Cardiac fibroblast (primary cell): ENCODE measurements at regions not wholly inside any gene's neighbourhood (a gene's known extent, or its start where the extent isn't known, plus 50 kb on each side); places are given as distances from the start of the nearest gene placed in this dataset.

Experiments
- DNase-seq, 2 donors: peaks; one replicate each; pipeline versions ENCODE4 v3.0.0 to v3.0.0-alpha.2; 2010; ENCODE audit warnings: low read depth in 2 of 2
- H3K4me3 ChIP-seq, 2 donors: replicated peaks in 1 of 2; 1 replicate in 1 of 2; 2 replicates in 1 of 2; pipeline ENCODE4 v1.5.1; 2011; ENCODE audit warnings: low read depth in 2 of 2, low read length in 2 of 2, mild to moderate bottlenecking in 2 of 2, moderate library complexity in 1 of 2
- TF ChIP-seq, protein P1 (sequence below): IDR thresholded peaks from one replicate; pipeline ENCODE4 v1.5.1; 2011; ENCODE audit warnings: low read depth, mild to moderate bottlenecking, low read length, inconsistent platforms

DNA sequence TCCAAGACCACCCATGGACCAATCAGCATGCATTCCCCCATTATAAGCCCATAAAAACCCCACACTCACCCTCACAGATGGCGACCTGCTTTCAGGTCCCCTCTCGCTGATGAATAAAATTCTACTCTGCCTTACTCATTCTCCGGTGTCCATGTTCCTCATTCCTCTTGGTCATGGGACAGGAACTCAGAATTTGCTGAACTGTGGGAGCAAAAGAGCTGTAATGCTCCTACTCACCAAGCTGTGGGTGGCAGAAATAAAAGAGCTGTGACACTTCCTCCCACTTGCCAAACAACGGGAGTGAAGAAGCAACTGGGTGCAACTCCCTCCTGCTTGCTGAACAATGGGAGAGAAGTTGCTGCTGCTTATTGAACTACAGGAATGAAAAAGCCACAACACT is 168.5 kb upstream of the PCDH18 start:
- TF ChIP-seq, protein P1, sequence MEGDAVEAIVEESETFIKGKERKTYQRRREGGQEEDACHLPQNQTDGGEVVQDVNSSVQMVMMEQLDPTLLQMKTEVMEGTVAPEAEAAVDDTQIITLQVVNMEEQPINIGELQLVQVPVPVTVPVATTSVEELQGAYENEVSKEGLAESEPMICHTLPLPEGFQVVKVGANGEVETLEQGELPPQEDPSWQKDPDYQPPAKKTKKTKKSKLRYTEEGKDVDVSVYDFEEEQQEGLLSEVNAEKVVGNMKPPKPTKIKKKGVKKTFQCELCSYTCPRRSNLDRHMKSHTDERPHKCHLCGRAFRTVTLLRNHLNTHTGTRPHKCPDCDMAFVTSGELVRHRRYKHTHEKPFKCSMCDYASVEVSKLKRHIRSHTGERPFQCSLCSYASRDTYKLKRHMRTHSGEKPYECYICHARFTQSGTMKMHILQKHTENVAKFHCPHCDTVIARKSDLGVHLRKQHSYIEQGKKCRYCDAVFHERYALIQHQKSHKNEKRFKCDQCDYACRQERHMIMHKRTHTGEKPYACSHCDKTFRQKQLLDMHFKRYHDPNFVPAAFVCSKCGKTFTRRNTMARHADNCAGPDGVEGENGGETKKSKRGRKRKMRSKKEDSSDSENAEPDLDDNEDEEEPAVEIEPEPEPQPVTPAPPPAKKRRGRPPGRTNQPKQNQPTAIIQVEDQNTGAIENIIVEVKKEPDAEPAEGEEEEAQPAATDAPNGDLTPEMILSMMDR, result no peak
- no peak overlapping the region for H3K4me3 ChIP-seq
- DNase-seq, result peak in 1 of 2 donors; percentile 50

DNA sequence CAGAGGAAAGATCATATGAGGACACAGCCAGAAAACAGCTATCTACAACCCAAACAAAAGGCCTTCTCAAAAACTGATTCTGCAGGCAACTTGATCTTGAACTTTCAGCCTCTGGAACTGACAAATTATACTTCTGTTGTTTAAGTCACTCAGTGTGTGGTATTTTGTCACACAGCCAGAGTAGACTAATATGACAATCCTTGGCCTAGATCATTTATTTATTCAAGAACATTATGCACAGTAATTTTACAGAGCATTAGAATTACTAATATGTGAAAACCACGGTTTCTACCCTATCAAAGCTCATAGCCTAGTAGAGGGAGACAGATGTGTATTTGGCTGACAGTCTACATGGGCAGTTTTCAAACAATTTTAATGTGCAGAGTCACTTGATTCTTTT is 167.8 kb upstream of the PCDH18 start:
- no peak overlapping the region for H3K4me3 ChIP-seq
- DNase-seq, result peak; percentile 53 to 54
- TF ChIP-seq, protein P1, result no peak

DNA sequence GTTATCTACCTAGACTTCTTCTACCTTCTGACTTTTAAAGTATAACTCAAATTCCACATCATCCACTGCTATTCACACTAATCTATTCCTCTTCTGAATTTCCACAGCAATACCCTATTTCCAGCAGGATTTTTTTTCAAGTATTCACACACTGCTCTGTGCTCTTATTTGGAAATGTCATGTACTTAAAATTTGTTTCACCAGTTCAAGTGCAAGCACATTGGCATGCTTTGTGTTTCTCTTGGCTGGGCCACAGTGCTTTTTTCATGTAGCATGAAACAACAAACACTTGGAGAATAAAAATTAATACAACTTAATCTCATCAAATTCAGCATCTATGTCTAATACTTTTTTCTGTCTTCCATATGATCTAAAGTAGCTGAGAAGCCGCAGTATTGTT is 161.8 kb upstream of the PCDH18 start:
- DNase-seq, result peak; percentile 66 to 73
- TF ChIP-seq, protein P1, result no peak
- no peak overlapping the region for H3K4me3 ChIP-seq

DNA sequence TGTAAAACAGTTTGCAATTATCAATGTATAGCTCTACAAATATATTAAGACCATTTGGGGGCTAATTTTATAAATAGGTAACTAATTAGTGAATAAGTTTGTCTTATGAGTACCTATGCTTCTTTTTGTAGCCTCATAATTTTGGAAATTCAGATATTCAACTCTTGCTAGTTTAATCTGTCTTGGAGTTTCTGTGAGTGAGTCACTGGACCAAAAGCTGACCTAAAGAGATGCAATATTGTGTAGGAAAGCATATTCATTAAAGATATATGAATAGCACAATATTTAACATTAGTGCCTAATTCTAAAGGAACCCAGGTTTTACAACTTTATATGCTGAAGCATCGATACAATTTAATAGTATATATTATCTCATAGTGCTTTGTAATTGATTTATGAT is 161.3 kb upstream of the PCDH18 start:
- H3K4me3 ChIP-seq, result no peak overlapping the region
- TF ChIP-seq, protein P1, result no peak
- DNase-seq, result peak in 1 of 2 donors; percentile 36

DNA sequence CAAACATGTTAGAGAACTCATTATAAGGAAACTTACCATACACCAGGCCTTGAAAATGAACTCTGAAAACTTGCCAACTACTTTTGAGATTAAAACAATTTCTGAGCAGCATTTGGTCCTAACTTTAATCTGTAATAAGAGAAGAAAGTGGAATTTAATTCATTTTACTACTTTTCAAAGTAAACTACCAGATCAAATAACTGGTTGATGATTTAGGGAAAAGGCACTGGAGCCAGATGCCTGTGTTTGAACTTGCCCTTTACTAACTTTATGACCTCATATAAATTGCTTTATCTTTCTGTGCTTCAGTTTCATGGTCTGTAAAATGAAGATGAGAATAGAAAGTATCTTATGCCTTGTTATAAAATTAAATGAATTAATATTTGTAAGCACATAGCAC is 159.9 kb upstream of the PCDH18 start:
- DNase-seq, result no peak
- no peak overlapping the region for H3K4me3 ChIP-seq
- TF ChIP-seq, protein P1, result no peak

DNA sequence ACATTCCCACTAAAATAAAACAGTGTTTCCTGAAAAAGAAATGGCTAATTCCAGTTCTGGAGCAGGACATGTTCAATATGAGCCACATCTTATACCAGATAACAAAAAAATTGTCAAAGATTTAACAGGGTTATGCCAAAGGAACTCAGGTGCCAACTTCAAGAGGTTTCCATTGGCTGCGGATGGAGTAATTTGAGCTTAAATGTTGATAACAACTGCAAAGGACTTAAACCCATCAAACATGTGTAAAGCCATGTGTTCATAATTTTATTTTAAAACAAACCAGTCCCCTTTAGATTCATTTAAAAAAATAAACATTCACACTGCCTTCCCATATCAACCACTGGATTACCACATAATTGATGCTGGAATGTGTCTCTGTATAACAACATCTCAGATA is 156.4 kb upstream of the PCDH18 start:
- DNase-seq, result no peak
- TF ChIP-seq, protein P1, result no peak
- H3K4me3 ChIP-seq, result no peak overlapping the region

DNA sequence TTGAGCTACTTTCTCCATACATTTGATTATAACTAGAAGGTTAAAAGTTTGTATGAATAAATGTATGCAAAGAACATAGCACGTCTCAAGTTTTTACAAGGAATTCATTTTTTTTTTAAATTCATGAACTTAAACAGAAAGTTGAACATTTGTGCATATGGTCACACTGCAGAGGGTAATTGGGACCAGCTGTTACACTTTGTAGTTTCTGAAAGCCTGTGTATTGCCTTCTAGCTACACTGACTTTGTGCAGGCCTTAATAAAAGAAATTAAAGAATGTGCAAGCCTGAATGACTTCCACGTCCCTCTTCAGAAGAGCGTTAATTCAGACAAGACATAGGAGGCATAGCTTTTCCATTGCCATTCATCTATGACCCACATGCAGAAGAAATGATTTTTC is 153.1 kb upstream of the PCDH18 start:
- TF ChIP-seq, protein P1, result no peak
- no peak for DNase-seq
- no peak overlapping the region for H3K4me3 ChIP-seq
